Vagina (tissue), 2 donors: ENCODE measurements at regions not wholly inside any gene's neighbourhood (a gene's known extent, or its start where the extent isn't known, plus 50 kb on each side); places are given as distances from the start of the nearest gene placed in this dataset.

Source experiments
- CTCF ChIP-seq, 3 experiments: fragments of 450-650 bp in 2 of 3; fragments of 200-600 bp in 1 of 3; sonication (generic) in 1 of 3; IDR thresholded peaks; one replicate each; pipeline ENCODE4 v1.5.1; 2017 to 2019; ENCODE audit warnings: antibody characterized with exemption in 3 of 3, mild to moderate bottlenecking in 2 of 3, moderate library complexity in 2 of 3
- POLR2A ChIP-seq, 2 donors: fragments of 450-650 bp; IDR thresholded peaks; one replicate each; pipeline ENCODE4 v1.6.1; 2017; ENCODE audit warnings: antibody characterized with exemption in 2 of 2, mild to moderate bottlenecking in 2 of 2, moderate library complexity in 2 of 2
- POLR2AphosphoS5 ChIP-seq, 2 donors: sonication (generic); formaldehyde crosslinking; IDR thresholded peaks; one replicate each; pipeline ENCODE4 v1.9.0; 2017; ENCODE audit warnings: antibody characterized with exemption in 2 of 2, mild to moderate bottlenecking in 2 of 2, low read depth in 1 of 2; ENCODE audit not compliant: insufficient read depth in 1 of 2

GRCh38 chr1:98323388-98323787, 338.1 kb upstream of the SNX7 start:
- no peak for TF ChIP-seq CTCF (IDR thresholded peaks at IDR 0.05)
- no peak for TF ChIP-seq POLR2A (IDR thresholded peaks at IDR 0.05)
- TF ChIP-seq POLR2AphosphoS5 (IDR thresholded peaks at IDR 0.05; ENCODE audit: insufficient read depth in 1 of 2, low read depth in 1 of 2), result no peak
